ENCODE measurements at regions not wholly inside any gene's neighbourhood (a gene's known extent, or its start where the extent isn't known, plus 50 kb on each side); places are given as distances from the start of the nearest gene placed in this dataset.

DNA sequence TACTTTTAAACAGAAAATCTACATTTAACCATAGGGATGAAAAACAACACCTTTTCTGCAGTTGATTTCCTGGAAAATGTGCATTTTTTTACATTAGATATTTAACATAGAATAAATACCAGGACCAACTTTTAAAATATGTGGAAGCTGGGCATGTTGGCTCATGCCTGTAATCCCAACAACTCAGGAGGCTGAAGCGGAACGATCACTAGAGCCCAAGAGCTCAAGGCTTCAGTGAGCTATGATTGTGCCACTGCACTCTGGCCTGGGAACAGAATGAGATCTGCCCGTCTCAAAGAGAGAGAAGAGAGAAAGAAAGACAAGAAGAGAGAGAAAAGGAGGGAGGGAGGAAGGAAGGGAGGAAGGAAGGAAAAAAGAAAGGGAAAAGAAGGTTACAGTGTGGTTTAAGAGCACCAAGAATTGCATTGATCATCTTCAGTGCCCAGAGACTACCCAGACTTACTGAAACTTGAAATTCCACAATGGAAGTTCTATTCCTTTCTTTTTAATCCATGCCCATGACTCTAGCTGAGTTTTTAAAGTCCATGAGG is 189.4 kb upstream of the ARID1B start:
- Histone ChIP-seq H3K14ac (replicated peaks; ENCODE audit: low read depth, low read length) (no peak overlapping the region), H3K4me2 (ENCODE audit: low read depth, low read length) (no peak overlapping the region), H3K4ac (ENCODE audit: low read depth, low read length) (no peak overlapping the region), H3K9me3 (ENCODE audit: control insufficient read depth, insufficient read depth, low read length) (no peaks in the 10 kb centered on the region), H2AK5ac (ENCODE audit: low read depth, low read length) (no peak overlapping the region), H3K23ac (ENCODE audit: low read depth, low read length) (no peak overlapping the region), H2BK15ac (ENCODE audit: low read depth, low read length) (no peak overlapping the region; the same call in 2 of the 3 replicates), H4K8ac (ENCODE audit: low read depth in 2 of 2, low read length in 2 of 2) (peak overlapping the region in 1 of 2 experiments; percentile 10; a peak in 1 of 4 replicates), H3K79me1 (ENCODE audit: low read depth in 1 of 2, low read length in 2 of 2) (no peaks in the 10 kb centered on the region), H2AK9ac (replicated peaks; ENCODE audit: low read depth, low read length, poor library complexity) (no peak overlapping the region), H3K27ac (ENCODE audit: insufficient read depth, low read length) (no peak overlapping the region), H2AFZ (replicated peaks; ENCODE audit: low read length, poor library complexity) (no peak overlapping the region), H4K91ac (ENCODE audit: insufficient read depth, low read depth, low read length) (no peak overlapping the region), H4K20me1 (ENCODE audit: insufficient read depth, low read length) (no peaks in the 10 kb centered on the region), H3K27me3 (ENCODE audit: control insufficient read depth, insufficient read depth, low read length) (peaks cover 4% of the 10 kb centered on the region), H4K5ac (ENCODE audit: low read depth, low read length) (0 out of 2 replicates have a peak overlapping the region, but pooled peaks have one; percentile 16), H3K4me1 (ENCODE audit: control insufficient read depth, insufficient read depth, low read length) (no peaks in the 10 kb centered on the region), H3K9me1 (ENCODE audit: insufficient read depth, low read length) (no peaks in the 10 kb centered on the region), H3K56ac (ENCODE audit: extremely low read depth, insufficient read depth, low read length) (no peak overlapping the region), H3K18ac (ENCODE audit: low read depth, low read length) (peak overlapping the region; percentile 91), H3K4me3 (ENCODE audit: insufficient read depth, low read depth, low read length) (no peak overlapping the region), H2BK20ac (ENCODE audit: low read depth, low read length) (peak overlapping the region; percentile 35; the same call in 1 of the 2 replicates), H2BK5ac (ENCODE audit: low read depth, low read length, poor library complexity, severe bottlenecking) (no peak overlapping the region), H2BK120ac (ENCODE audit: low read depth, low read length) (no peak overlapping the region), H3K9ac (ENCODE audit: low read depth, low read length) (no peak overlapping the region), H3K36me3 (ENCODE audit: control insufficient read depth, insufficient read depth, low read length) (no peaks in the 10 kb centered on the region)
- DNase-seq (no peak), ATAC-seq (ENCODE audit: low read depth) (no peak)
- TF ChIP-seq RCOR1 (IDR thresholded peaks at IDR 0.05; ENCODE audit: insufficient replicate concordance, low read length) (no peak), BHLHE40 (IDR thresholded peaks at IDR 0.05; ENCODE audit: low read depth, low read length) (no peak), FOS (IDR thresholded peaks at IDR 0.05; ENCODE audit: low read depth, low read length) (no peak), MAFK (IDR thresholded peaks at IDR 0.05; ENCODE audit: low read depth, low read length) (no peak), SMC3 (IDR thresholded peaks at IDR 0.05; ENCODE audit: low read depth, low read length) (no peak), MXI1 (IDR thresholded peaks at IDR 0.05; ENCODE audit: borderline replicate concordance, low read depth, low read length) (no peak)
- BruUV-seq (replicated peaks), result no TSS peak
- intact Hi-C loops (cut with micrococcal nuclease) (no loop called here), dilution Hi-C loops (cut with HindIII; ENCODE audit: low sequenced_read_pairs, unreplicated experiment) (no loop called here), in situ Hi-C loops (cut with MboI; ENCODE audit: low sequenced_read_pairs) (no loop called here)
- ChIA-PET CTCF (interaction anchor here (0.7 to 1.0 kb wide), 2 partner anchors 23 to 81 kb away, joined by 3 read pairs; no protein-coding TSS in a partner anchor), POLR2A (ENCODE audit: unreplicated experiment) (interaction anchor here (0.7 kb wide), 1 partner anchor 292 kb away, joined by 4 read pairs; no protein-coding TSS in a partner anchor)
- 57% methylated on average over 1 of the region's 3 CpGs; no CpG with 5 or more reads in 1 of the 2 experiments for WGBS, 2 experiments (ENCODE audit: extremely low coverage in 2 of 2, insufficient read length in 1 of 2)
